K562 (cell line): ENCODE measurements at regions not wholly inside any gene's neighbourhood (a gene's known extent, or its start where the extent isn't known, plus 50 kb on each side); places are given as distances from the start of the nearest gene placed in this dataset.

ENCODE experiments used
- ATAC-seq: fragments of 200-7000 bp; cut with Tn5 transposase; 3 replicates; pipeline ENCODE4 v1.9.1; 2020; ENCODE audit warnings: moderate library complexity
- BruUV-seq: library from RNA; stranded (reverse); fragments of 400-500 nt; replicated peaks from 2 replicates; lab custom pipeline; 2021; lab: Mats Ljungman, UMichigan
- CTCF ChIA-PET: fragments of 300-600 bp; formaldehyde crosslinking; extraction: SDS; loops from one replicate; lab custom pipeline; 2021; ENCODE audit warnings: low intra/inter-chr PET ratio; lab: Yijun Ruan, JAX
- POLR2A ChIA-PET: fragments of 300-600, 350-650 bp; sonication (Branson Sonifier 250); formaldehyde crosslinking; extraction: SDS; loops from one replicate; lab custom pipeline; 2021; ENCODE audit warnings: antibody characterized with exemption, inconsistent platforms; lab: Yijun Ruan, JAX
- DNase-seq, 4 experiments: peaks; one replicate each; pipeline versions ENCODE4 v3.0.0 to v3.0.0-alpha.2; 2011 to 2018; ENCODE audit warnings: low spot score in 3 of 4, mixed read lengths in 3 of 4; ENCODE audit errors: extremely low read depth in 1 of 4
- FAIRE-seq: peaks from 2 replicates; lab custom pipeline; 2011; peaks lifted over from hg19 to GRCh38; lab: Jason Lieb, UNC
- H2AFZ ChIP-seq: 2 replicates; pipeline ENCODE4 v1.6.0; 2011; ENCODE audit warnings: low read depth, low read length, control low read depth, inconsistent platforms
- H3K27ac ChIP-seq: fragments of 200-600 bp; 3 replicates; pipeline ENCODE4 v1.8.0; 2011; ENCODE audit warnings: low read depth, mild to moderate bottlenecking, control low read depth, inconsistent platforms, low read length, moderate library complexity, mixed read lengths; ENCODE audit errors: extremely low read depth
- H3K27me3 ChIP-seq, 2 experiments: fragments of 300-600 bp in 1 of 2; 2 replicates in 1 of 2; 3 replicates in 1 of 2; pipeline versions ENCODE4 v1.6.0 to v1.8.0; 2011; ENCODE audit warnings: inconsistent platforms in 2 of 2, low read length in 2 of 2, mild to moderate bottlenecking in 1 of 2, mixed read lengths in 1 of 2, moderate library complexity in 1 of 2; ENCODE audit not compliant: control insufficient read depth in 2 of 2, insufficient read depth in 2 of 2
- H3K36me3 ChIP-seq: fragments of 300-600 bp; 3 replicates; pipeline ENCODE4 v1.8.0; 2011; ENCODE audit warnings: mild to moderate bottlenecking, low read length, inconsistent platforms; ENCODE audit not compliant: control insufficient read depth, insufficient read depth
- H3K4me1 ChIP-seq, 2 experiments: fragments of 200-600 bp in 1 of 2; replicated peaks in 1 of 2; 2 replicates in 1 of 2; 3 replicates in 1 of 2; pipeline versions ENCODE4 v1.5.1 to v1.8.0; 2011; ENCODE audit warnings: inconsistent platforms in 2 of 2, low read length in 2 of 2, mild to moderate bottlenecking in 1 of 2, mixed read lengths in 1 of 2, moderate library complexity in 1 of 2; ENCODE audit not compliant: control insufficient read depth in 2 of 2, insufficient read depth in 2 of 2
- H3K4me2 ChIP-seq: 2 replicates; pipeline ENCODE4 v1.6.1; 2011; ENCODE audit warnings: low read length, control low read depth, inconsistent platforms, mixed read lengths; ENCODE audit not compliant: insufficient read depth
- H3K4me3 ChIP-seq: fragments of 200-600 bp; sonication (generic), shearing (Covaris generic); 2 replicates; pipeline ENCODE4 v1.5.1; 2016; ENCODE audit warnings: control low read depth, inconsistent platforms
- H3K79me2 ChIP-seq: fragments of 200-600 bp; 3 replicates; pipeline ENCODE4 v1.8.0; 2011; ENCODE audit warnings: low read length, inconsistent platforms; ENCODE audit not compliant: control insufficient read depth, insufficient read depth
- H3K9ac ChIP-seq, 2 experiments: 2 replicates each; pipeline versions ENCODE4 v1.6.0 to v1.6.1; 2011; ENCODE audit warnings: low read depth in 2 of 2, low read length in 2 of 2, control low read depth in 1 of 2, inconsistent platforms in 1 of 2, mild to moderate bottlenecking in 1 of 2, mixed read lengths in 1 of 2; ENCODE audit not compliant: insufficient read depth in 1 of 2
- H3K9me1 ChIP-seq: one replicate; pipeline ENCODE4 v1.6.0; 2011; ENCODE audit warnings: inconsistent platforms, mild to moderate bottlenecking, low read length, moderate library complexity; ENCODE audit not compliant: control insufficient read depth, insufficient read depth
- H3K9me3 ChIP-seq: replicated peaks from 2 replicates; pipeline ENCODE4 v1.5.1; 2011; ENCODE audit warnings: low read depth, low read length, inconsistent platforms; ENCODE audit not compliant: control insufficient read depth, insufficient read depth
- H4K20me1 ChIP-seq: replicated peaks from 2 replicates; pipeline ENCODE4 v1.6.1; 2011; ENCODE audit warnings: low read length, inconsistent platforms, mixed read lengths; ENCODE audit not compliant: control insufficient read depth, insufficient read depth
- GATAD2A ChIP-seq: fragments of 450-650 bp; IDR thresholded peaks from 2 replicates; pipeline ENCODE4 v1.6.1; 2017
- NFYB ChIP-seq: IDR thresholded peaks from 2 replicates; pipeline ENCODE4 v1.6.1; 2011; ENCODE audit warnings: mild to moderate bottlenecking, moderate library complexity; ENCODE audit not compliant: insufficient read length; ENCODE audit errors: extremely low read depth
- PCBP1 ChIP-seq: fragments of 200-400 bp; formaldehyde crosslinking; IDR thresholded peaks from 2 replicates; pipeline ENCODE4 v1.6.1; 2018; ENCODE audit warnings: mild to moderate bottlenecking, low read depth, low read length; ENCODE audit not compliant: poor library complexity, severe bottlenecking
- RFX7 ChIP-seq: fragments of 250-450 bp; sonication (Bioruptor Pico); IDR thresholded peaks from 2 replicates; pipeline ENCODE4 v1.5.1; 2021; ENCODE audit warnings: mild to moderate bottlenecking
- SPI1 ChIP-seq: IDR thresholded peaks from 2 replicates; pipeline ENCODE4 v1.6.1; 2011; ENCODE audit warnings: low read depth, low read length, control low read depth, borderline replicate concordance
- ZNF436 ChIP-seq: fragments of 250-450, 450-650 bp; sonication (Bioruptor Pico); formaldehyde crosslinking; IDR thresholded peaks from 2 replicates; pipeline ENCODE4 v1.7.0; 2020; ENCODE audit warnings: mild to moderate bottlenecking
- WGBS: fragments of 100-300 bp; shearing (Covaris generic); methylation state at CpG from one replicate; pipeline ENCODE4 v1.1.6; 2016; ENCODE audit warnings: low coverage, mixed read lengths; ENCODE audit not compliant: insufficient coverage; ENCODE audit errors: missing lambda C conversion rate; 5-methylcytosine and 5-hydroxymethylcytosine counted together
- in situ Hi-C: fragments of 300-500 bp; cut with MboI; formaldehyde crosslinking; loops from 4 replicates; pipeline ENCODE4 v1.15.0; 2018; ENCODE audit warnings: inconsistent platforms, mixed read lengths
- intact Hi-C: fragments of 100-400 bp; cut with micrococcal nuclease; formaldehyde crosslinking; loops from 2 replicates; pipeline ENCODE4 v1.14.2; 2022
- TF ChIP-seq, protein P1 (sequence below): fragments of 200-600 bp; sonication (generic); IDR thresholded peaks from one replicate; pipeline ENCODE4 v1.6.1; 2012; ENCODE audit warnings: mild to moderate bottlenecking, low read depth, low read length, inconsistent platforms

DNA sequence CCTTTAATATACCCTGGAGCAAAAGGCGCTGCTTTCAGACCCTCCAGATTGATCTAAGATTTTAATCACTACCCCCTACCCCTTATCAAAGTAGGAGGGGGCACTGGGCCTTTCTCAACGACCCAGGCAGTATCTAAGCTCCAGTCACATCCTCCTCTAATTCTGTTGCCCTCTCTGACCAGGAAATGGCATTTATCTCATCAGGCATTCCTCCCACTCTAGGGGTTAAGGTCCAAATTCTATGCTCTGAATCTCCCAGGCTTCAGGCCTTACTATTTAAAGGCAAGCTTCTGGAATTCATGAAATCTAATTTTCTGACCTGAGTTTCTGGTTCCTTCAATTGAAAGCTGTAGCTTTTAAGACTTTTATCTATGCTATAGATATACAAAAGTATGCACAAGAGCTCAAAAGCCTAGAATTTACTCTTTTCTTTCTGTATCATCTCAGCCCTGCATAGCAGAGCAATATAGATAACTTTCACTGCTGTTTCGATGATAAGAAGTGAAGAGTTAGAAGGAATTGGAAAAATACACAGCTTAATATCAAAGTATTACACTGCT is 622.9 kb downstream of the RPS29 start:
- intact Hi-C loops (no loop called here), in situ Hi-C loops (no loop called here)
- no peak overlapping the region for H3K4me2 ChIP-seq
- H4K20me1 ChIP-seq: no peaks in the 10 kb centered on the region
- no peaks in the 10 kb centered on the region for H3K36me3 ChIP-seq
- no peak for ATAC-seq
- no peaks in the 10 kb centered on the region for H3K9me3 ChIP-seq
- DNase-seq: no peak
- no peaks in the 10 kb centered on the region for H3K4me1 ChIP-seq
- no peaks in the 10 kb centered on the region for H3K79me2 ChIP-seq
- ChIA-PET CTCF (no interaction called here), POLR2A (no interaction called here)
- no TSS peak for BruUV-seq
- H3K4me3 ChIP-seq: no peak overlapping the region
- no peak overlapping the region for H3K9ac ChIP-seq
- no peak overlapping the region for H3K27ac ChIP-seq
- H3K9me1 ChIP-seq: no peaks in the 10 kb centered on the region
- FAIRE-seq: no peak
- H3K27me3 ChIP-seq: no peaks in the 10 kb centered on the region
- no peak overlapping the region for H2AFZ ChIP-seq
- WGBS: 0% methylated on average over 3 of the region's 3 CpGs
- TF ChIP-seq ZNF436 (CRISPR knock-in tag) (no peak), PCBP1 (no peak), RFX7 (CRISPR knock-in tag) (no peak), NFYB (no peak), SPI1 (no peak), GATAD2A (no peak)
- TF ChIP-seq, protein P1, sequence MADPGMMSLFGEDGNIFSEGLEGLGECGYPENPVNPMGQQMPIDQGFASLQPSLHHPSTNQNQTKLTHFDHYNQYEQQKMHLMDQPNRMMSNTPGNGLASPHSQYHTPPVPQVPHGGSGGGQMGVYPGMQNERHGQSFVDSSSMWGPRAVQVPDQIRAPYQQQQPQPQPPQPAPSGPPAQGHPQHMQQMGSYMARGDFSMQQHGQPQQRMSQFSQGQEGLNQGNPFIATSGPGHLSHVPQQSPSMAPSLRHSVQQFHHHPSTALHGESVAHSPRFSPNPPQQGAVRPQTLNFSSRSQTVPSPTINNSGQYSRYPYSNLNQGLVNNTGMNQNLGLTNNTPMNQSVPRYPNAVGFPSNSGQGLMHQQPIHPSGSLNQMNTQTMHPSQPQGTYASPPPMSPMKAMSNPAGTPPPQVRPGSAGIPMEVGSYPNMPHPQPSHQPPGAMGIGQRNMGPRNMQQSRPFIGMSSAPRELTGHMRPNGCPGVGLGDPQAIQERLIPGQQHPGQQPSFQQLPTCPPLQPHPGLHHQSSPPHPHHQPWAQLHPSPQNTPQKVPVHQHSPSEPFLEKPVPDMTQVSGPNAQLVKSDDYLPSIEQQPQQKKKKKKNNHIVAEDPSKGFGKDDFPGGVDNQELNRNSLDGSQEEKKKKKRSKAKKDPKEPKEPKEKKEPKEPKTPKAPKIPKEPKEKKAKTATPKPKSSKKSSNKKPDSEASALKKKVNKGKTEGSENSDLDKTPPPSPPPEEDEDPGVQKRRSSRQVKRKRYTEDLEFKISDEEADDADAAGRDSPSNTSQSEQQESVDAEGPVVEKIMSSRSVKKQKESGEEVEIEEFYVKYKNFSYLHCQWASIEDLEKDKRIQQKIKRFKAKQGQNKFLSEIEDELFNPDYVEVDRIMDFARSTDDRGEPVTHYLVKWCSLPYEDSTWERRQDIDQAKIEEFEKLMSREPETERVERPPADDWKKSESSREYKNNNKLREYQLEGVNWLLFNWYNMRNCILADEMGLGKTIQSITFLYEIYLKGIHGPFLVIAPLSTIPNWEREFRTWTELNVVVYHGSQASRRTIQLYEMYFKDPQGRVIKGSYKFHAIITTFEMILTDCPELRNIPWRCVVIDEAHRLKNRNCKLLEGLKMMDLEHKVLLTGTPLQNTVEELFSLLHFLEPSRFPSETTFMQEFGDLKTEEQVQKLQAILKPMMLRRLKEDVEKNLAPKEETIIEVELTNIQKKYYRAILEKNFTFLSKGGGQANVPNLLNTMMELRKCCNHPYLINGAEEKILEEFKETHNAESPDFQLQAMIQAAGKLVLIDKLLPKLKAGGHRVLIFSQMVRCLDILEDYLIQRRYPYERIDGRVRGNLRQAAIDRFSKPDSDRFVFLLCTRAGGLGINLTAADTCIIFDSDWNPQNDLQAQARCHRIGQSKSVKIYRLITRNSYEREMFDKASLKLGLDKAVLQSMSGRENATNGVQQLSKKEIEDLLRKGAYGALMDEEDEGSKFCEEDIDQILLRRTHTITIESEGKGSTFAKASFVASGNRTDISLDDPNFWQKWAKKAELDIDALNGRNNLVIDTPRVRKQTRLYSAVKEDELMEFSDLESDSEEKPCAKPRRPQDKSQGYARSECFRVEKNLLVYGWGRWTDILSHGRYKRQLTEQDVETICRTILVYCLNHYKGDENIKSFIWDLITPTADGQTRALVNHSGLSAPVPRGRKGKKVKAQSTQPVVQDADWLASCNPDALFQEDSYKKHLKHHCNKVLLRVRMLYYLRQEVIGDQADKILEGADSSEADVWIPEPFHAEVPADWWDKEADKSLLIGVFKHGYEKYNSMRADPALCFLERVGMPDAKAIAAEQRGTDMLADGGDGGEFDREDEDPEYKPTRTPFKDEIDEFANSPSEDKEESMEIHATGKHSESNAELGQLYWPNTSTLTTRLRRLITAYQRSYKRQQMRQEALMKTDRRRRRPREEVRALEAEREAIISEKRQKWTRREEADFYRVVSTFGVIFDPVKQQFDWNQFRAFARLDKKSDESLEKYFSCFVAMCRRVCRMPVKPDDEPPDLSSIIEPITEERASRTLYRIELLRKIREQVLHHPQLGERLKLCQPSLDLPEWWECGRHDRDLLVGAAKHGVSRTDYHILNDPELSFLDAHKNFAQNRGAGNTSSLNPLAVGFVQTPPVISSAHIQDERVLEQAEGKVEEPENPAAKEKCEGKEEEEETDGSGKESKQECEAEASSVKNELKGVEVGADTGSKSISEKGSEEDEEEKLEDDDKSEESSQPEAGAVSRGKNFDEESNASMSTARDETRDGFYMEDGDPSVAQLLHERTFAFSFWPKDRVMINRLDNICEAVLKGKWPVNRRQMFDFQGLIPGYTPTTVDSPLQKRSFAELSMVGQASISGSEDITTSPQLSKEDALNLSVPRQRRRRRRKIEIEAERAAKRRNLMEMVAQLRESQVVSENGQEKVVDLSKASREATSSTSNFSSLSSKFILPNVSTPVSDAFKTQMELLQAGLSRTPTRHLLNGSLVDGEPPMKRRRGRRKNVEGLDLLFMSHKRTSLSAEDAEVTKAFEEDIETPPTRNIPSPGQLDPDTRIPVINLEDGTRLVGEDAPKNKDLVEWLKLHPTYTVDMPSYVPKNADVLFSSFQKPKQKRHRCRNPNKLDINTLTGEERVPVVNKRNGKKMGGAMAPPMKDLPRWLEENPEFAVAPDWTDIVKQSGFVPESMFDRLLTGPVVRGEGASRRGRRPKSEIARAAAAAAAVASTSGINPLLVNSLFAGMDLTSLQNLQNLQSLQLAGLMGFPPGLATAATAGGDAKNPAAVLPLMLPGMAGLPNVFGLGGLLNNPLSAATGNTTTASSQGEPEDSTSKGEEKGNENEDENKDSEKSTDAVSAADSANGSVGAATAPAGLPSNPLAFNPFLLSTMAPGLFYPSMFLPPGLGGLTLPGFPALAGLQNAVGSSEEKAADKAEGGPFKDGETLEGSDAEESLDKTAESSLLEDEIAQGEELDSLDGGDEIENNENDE: no peak
